GM19463 (cell line): ENCODE measurements at regions not wholly inside any gene's neighbourhood (a gene's known extent, or its start where the extent isn't known, plus 50 kb on each side); places are given as distances from the start of the nearest gene placed in this dataset.

Source experiments
- ATAC-seq: cut with Tn5 transposase; IDR thresholded peaks from one replicate; pipeline ENCODE4 v1.9.1; 2021; ENCODE audit warnings: mild to moderate bottlenecking, moderate library complexity; ENCODE audit not compliant: unreplicated experiment

- no peak for ATAC-seq
Observed at GRCh38 chr13:76715075-76715474, 171.1 kb downstream of the KCTD12 start.

- no peak for ATAC-seq
Observed at GRCh38 chr13:76713280-76713679, 172.9 kb downstream of the KCTD12 start.

- ATAC-seq = no peak
Observed at GRCh38 chr13:76711550-76712182, 174.5 kb downstream of the KCTD12 start.

GRCh38 chr13:76709851-76710250 lies 176.4 kb downstream of the KCTD12 start:
- no peak for ATAC-seq

- no peak for ATAC-seq
Observed at GRCh38 chr13:76708138-76708688, 178.0 kb downstream of the KCTD12 start.

- no peak for ATAC-seq
Observed at GRCh38 chr13:76707360-76707759, 178.8 kb downstream of the KCTD12 start.

GRCh38 chr13:76703621-76704288 lies 182.4 kb downstream of the KCTD12 start:
- no peak for ATAC-seq

GRCh38 chr13:76703216-76703615 lies 183.0 kb downstream of the KCTD12 start:
- ATAC-seq = no peak

- no peak for ATAC-seq
Observed at GRCh38 chr13:76697288-76697687, 188.9 kb downstream of the KCTD12 start.

- ATAC-seq = no peak
Observed at GRCh38 chr13:76696370-76696769, 189.8 kb downstream of the KCTD12 start.

GRCh38 chr13:76693086-76693485 lies 193.1 kb downstream of the KCTD12 start:
- ATAC-seq = no peak

GRCh38 chr13:76692346-76692745 lies 193.9 kb downstream of the KCTD12 start:
- ATAC-seq = no peak

- ATAC-seq = no peak
Observed at GRCh38 chr13:76690611-76691010, 195.6 kb downstream of the KCTD12 start.

- ATAC-seq = no peak
Observed at GRCh38 chr13:76687467-76687866, 198.7 kb downstream of the KCTD12 start.

GRCh38 chr13:76685938-76686337 lies 200.3 kb downstream of the KCTD12 start:
- no peak for ATAC-seq

- ATAC-seq = no peak
Observed at GRCh38 chr13:76684336-76684735, 201.9 kb downstream of the KCTD12 start.

- ATAC-seq = no peak
Observed at GRCh38 chr13:76683854-76684253, 202.4 kb downstream of the KCTD12 start.

GRCh38 chr13:76683168-76683567 lies 203.0 kb downstream of the KCTD12 start:
- no peak for ATAC-seq

GRCh38 chr13:76680112-76680511 lies 206.1 kb downstream of the KCTD12 start:
- ATAC-seq = no peak

- ATAC-seq = no peak
Observed at GRCh38 chr13:76677043-76677442, 209.2 kb downstream of the KCTD12 start.

- no peak for ATAC-seq
Observed at GRCh38 chr13:76672420-76672819, 213.8 kb downstream of the KCTD12 start.

- no peak for ATAC-seq
Observed at GRCh38 chr13:76668716-76669115, 217.5 kb downstream of the KCTD12 start.
